ENCODE measurements at regions not wholly inside any gene's neighbourhood (a gene's known extent, or its start where the extent isn't known, plus 50 kb on each side); places are given as distances from the start of the nearest gene placed in this dataset.

- Mint-ChIP-seq H3K4me1 (ENCODE audit: low read depth) (no peaks in the 10 kb centered on the region), H3K4me3 (no peak overlapping the region), H3K36me3 (ENCODE audit: low read depth) (no peaks in the 10 kb centered on the region), H3K27ac (no peak overlapping the region), H3K27me3 (peaks cover 9% of the 10 kb centered on the region), H3K9me3 (no peaks in the 10 kb centered on the region)
These were observed 75.2 kb upstream of the SPTLC1 start for GRCh38 chr9:92190536-92190790.

DNA sequence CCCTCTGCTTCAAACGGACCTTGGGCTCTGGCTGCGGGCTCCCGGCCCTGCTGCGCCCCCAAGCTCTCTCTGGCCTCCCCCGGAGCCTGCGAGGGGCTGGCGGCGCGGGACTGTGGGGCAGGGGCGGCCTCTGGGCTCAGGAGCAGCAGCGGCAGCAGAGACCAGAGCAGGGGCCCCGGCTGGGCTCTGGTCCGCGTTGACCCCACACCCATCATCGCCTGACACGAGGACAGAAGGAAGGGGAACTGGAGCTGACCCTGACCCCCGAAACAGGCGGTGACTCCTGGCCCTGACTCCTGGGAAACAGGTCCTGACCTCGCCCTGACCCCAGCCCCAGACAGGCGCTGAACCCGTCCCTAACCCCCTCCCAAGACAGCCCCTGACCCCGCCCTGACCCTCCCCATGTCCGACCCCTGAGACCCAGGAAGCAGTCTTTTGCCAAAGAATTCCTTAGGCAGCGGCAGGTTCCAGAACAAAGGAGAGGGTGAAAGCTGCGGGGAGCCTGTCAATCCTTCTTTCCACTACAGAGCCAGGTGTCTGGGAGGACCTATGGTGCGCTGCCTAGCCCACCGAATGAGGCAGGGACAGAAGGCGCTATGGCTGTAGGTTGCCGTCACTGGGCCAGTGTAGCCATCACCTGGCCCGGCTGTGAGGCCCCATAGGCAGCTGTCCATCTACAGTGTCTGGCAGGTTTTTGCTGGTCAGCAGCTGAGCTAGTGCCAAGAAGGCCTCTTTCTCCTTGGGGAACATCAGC, 74.7 kb upstream of the SPTLC1 start:
- H3K4me1 Mint-ChIP-seq (ENCODE audit: low read depth): no peaks in the 10 kb centered on the region
- H3K36me3 Mint-ChIP-seq (ENCODE audit: low read depth): no peaks in the 10 kb centered on the region
- H3K4me3 Mint-ChIP-seq: no peak overlapping the region
- H3K27ac Mint-ChIP-seq: no peak overlapping the region
- peaks cover 4% of the 10 kb centered on the region for H3K27me3 Mint-ChIP-seq
- H3K9me3 Mint-ChIP-seq: no peaks in the 10 kb centered on the region

GRCh38 chr9:92188969-92189781, 74.0 kb upstream of the SPTLC1 start:
- Mint-ChIP-seq H3K36me3 (ENCODE audit: low read depth) (no peaks in the 10 kb centered on the region), H3K4me3 (no peak overlapping the region), H3K4me1 (ENCODE audit: low read depth) (no peaks in the 10 kb centered on the region), H3K27me3 (peaks cover 3% of the 10 kb centered on the region), H3K9me3 (no peaks in the 10 kb centered on the region), H3K27ac (no peak overlapping the region)

- no peak overlapping the region for H3K4me3 Mint-ChIP-seq
- H3K27me3 Mint-ChIP-seq: peaks cover 7% of the 10 kb centered on the region
- no peak overlapping the region for H3K27ac Mint-ChIP-seq
- no peaks in the 10 kb centered on the region for H3K9me3 Mint-ChIP-seq
- H3K36me3 Mint-ChIP-seq (ENCODE audit: low read depth): no peaks in the 10 kb centered on the region
- no peaks in the 10 kb centered on the region for H3K4me1 Mint-ChIP-seq (ENCODE audit: low read depth)
These were observed 72.9 kb upstream of the SPTLC1 start for GRCh38 chr9:92187989-92188714.

DNA sequence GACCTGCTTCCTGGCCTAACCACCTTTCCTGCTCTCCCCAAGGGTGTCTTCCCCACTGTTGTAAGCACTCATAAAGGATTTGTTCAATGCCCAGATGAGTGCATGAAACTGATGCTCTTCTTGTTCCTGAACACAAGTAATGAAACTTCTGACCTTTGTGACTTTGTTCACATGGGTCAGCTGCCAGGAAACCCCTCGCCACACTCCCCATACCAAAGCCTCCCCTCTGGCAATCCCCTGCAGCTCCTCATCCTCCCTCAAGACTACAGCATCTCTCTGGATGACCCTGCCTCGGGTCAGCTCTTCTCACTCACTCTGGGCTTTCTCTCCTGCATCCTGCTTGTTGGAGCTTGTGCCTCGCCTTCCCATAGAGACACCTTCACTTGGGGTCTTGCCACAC, 72.2 kb upstream of the SPTLC1 start:
- Mint-ChIP-seq H3K4me1 (ENCODE audit: low read depth) (no peaks in the 10 kb centered on the region), H3K27ac (no peak overlapping the region), H3K36me3 (ENCODE audit: low read depth) (no peaks in the 10 kb centered on the region), H3K4me3 (no peak overlapping the region), H3K27me3 (peaks cover 5% of the 10 kb centered on the region), H3K9me3 (no peaks in the 10 kb centered on the region)

- Mint-ChIP-seq H3K4me1 (ENCODE audit: low read depth) (no peaks in the 10 kb centered on the region), H3K9me3 (no peaks in the 10 kb centered on the region), H3K27ac (no peak overlapping the region), H3K4me3 (no peak overlapping the region), H3K36me3 (ENCODE audit: low read depth) (no peaks in the 10 kb centered on the region), H3K27me3 (peaks cover 5% of the 10 kb centered on the region)
These were observed 71.4 kb upstream of the SPTLC1 start for GRCh38 chr9:92186631-92187030.

DNA sequence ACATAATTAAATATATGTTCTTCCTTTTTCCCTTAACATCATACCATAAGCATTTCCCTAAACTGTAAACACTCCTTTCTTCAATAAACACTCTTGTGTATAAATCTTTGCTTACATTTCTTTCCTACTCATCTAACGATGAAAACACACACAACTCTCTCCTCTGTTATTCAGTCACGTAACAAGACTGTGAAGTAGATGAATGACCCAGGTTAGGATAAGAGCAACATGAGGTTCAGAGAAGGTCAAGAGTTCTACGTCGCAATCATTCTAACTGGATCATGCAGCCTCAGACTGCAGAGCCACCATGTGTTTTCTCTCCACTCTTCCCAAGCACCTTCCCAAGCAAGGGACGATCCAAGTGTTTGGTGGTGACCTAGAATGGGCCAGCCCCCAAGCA, 70.5 kb upstream of the SPTLC1 start:
- Mint-ChIP-seq H3K27ac (no peak overlapping the region), H3K36me3 (ENCODE audit: low read depth) (no peaks in the 10 kb centered on the region), H3K9me3 (no peaks in the 10 kb centered on the region), H3K27me3 (peaks cover 5% of the 10 kb centered on the region), H3K4me3 (no peak overlapping the region), H3K4me1 (ENCODE audit: low read depth) (no peaks in the 10 kb centered on the region)

GRCh38 chr9:92185096-92185495, 69.9 kb upstream of the SPTLC1 start:
- Mint-ChIP-seq H3K9me3 (no peaks in the 10 kb centered on the region), H3K4me3 (no peak overlapping the region), H3K4me1 (ENCODE audit: low read depth) (no peaks in the 10 kb centered on the region), H3K27me3 (peaks cover 5% of the 10 kb centered on the region), H3K36me3 (ENCODE audit: low read depth) (no peaks in the 10 kb centered on the region), H3K27ac (no peak overlapping the region)

GRCh38 chr9:92184041-92184564, 68.9 kb upstream of the SPTLC1 start:
- no peak overlapping the region for H3K4me3 Mint-ChIP-seq
- H3K9me3 Mint-ChIP-seq: no peaks in the 10 kb centered on the region
- no peaks in the 10 kb centered on the region for H3K4me1 Mint-ChIP-seq (ENCODE audit: low read depth)
- no peaks in the 10 kb centered on the region for H3K36me3 Mint-ChIP-seq (ENCODE audit: low read depth)
- no peak overlapping the region for H3K27ac Mint-ChIP-seq
- H3K27me3 Mint-ChIP-seq: peaks cover 5% of the 10 kb centered on the region

DNA sequence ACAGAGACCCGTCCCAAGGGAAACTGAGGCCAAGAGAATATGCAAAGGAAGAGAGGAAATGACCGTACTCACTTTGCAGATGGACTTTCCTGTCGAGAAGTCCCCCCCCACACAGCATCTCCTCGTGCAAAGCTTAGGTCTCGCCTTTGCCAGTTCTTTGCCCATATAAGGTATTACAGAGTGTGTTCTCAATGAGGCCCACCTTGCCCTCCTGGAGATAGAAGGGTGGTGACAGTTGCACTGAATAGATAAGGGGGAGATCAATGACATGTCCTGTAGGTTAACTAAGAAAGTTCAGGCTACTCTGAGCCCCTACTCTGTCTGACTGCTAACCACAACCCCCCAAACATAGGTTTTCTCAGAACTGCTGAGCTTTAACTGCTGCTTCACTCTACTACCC, 68.2 kb upstream of the SPTLC1 start:
- Mint-ChIP-seq H3K36me3 (ENCODE audit: low read depth) (no peaks in the 10 kb centered on the region), H3K4me3 (no peak overlapping the region), H3K4me1 (ENCODE audit: low read depth) (no peaks in the 10 kb centered on the region), H3K9me3 (no peaks in the 10 kb centered on the region), H3K27me3 (peaks cover 5% of the 10 kb centered on the region), H3K27ac (no peak overlapping the region)

GRCh38 chr9:92181296-92181695, 66.1 kb upstream of the SPTLC1 start:
- Mint-ChIP-seq H3K36me3 (ENCODE audit: low read depth) (no peaks in the 10 kb centered on the region), H3K4me1 (ENCODE audit: low read depth) (no peaks in the 10 kb centered on the region), H3K4me3 (no peak overlapping the region), H3K9me3 (no peaks in the 10 kb centered on the region), H3K27me3 (peaks cover 5% of the 10 kb centered on the region), H3K27ac (no peak overlapping the region)

- no peaks in the 10 kb centered on the region for H3K4me1 Mint-ChIP-seq (ENCODE audit: low read depth)
- no peaks in the 10 kb centered on the region for H3K36me3 Mint-ChIP-seq (ENCODE audit: low read depth)
- no peaks in the 10 kb centered on the region for H3K9me3 Mint-ChIP-seq
- no peak overlapping the region for H3K4me3 Mint-ChIP-seq
- no peak overlapping the region for H3K27ac Mint-ChIP-seq
- H3K27me3 Mint-ChIP-seq: peaks cover 5% of the 10 kb centered on the region
These were observed 65.5 kb upstream of the SPTLC1 start for GRCh38 chr9:92180669-92181181.

GRCh38 chr9:92180002-92180400, 64.8 kb upstream of the SPTLC1 start:
- no peaks in the 10 kb centered on the region for H3K9me3 Mint-ChIP-seq
- H3K27ac Mint-ChIP-seq: no peak overlapping the region
- no peaks in the 10 kb centered on the region for H3K4me1 Mint-ChIP-seq (ENCODE audit: low read depth)
- H3K36me3 Mint-ChIP-seq (ENCODE audit: low read depth): no peaks in the 10 kb centered on the region
- H3K27me3 Mint-ChIP-seq: peaks cover 5% of the 10 kb centered on the region
- no peak overlapping the region for H3K4me3 Mint-ChIP-seq

DNA sequence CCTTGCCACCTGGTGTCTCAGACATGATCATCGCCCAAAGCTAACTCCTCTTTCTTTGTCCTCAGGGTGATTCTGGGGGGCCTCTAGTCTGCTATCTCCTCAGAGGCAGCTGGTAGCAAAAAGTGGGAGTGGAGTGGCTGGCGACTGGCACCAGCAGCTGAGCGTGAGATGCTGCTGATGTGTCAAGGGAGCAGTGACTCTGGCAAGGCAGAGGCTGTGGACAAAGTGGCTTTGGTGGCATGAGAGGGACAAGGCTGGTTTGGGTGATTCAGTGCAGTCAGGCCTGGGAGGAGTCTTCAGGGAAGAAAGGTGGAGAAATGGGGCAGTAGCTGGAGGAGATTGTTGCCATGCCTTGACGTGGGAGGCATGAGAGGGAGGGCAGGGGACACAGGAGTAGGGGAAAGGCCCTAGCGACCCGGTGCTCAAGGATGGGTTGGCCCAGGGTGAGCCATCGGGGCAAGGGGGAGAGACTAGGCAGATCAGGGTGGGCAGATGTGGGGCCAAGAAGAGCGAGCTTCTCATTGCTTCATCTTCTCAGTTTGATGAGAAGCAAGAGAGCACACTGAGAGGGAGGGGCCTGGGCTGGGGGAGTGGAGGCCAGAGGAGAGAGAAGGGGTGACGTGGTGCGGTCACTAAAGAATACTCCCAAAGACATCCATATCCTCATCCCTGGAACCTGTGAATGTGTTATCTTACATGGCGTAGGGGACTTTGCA, 64.2 kb upstream of the SPTLC1 start:
- Mint-ChIP-seq H3K36me3 (ENCODE audit: low read depth) (no peaks in the 10 kb centered on the region), H3K4me3 (no peak overlapping the region), H3K9me3 (no peaks in the 10 kb centered on the region), H3K27me3 (peaks cover 5% of the 10 kb centered on the region), H3K4me1 (ENCODE audit: low read depth) (no peaks in the 10 kb centered on the region), H3K27ac (no peak overlapping the region)

All from stimulated activated naive CD8-positive, alpha-beta T cell treated with anti-CD3 and anti-CD28 coated beads, Interleukin-15, Interleukin-2, amounts not matched to agents 100 ng/mL and 50 ng/mL, for 24 hours (primary cell).